ENCODE measurements at regions not wholly inside any gene's neighbourhood (a gene's known extent, or its start where the extent isn't known, plus 50 kb on each side); places are given as distances from the start of the nearest gene placed in this dataset.
"Not testable (repeated sequence)": the region's sequence is repeated elsewhere in the genome, so short reads cannot be mapped to it uniquely, and the experiment has no call there.

- Histone ChIP-seq H3K4me3 (ENCODE audit: low read length) (no peak overlapping the region), H3K9me3 (ENCODE audit: control insufficient read depth in 1 of 2, insufficient read depth in 1 of 2, low read length in 2 of 2) (no peaks in the 10 kb centered on the region), H3K27me3 (ENCODE audit: control insufficient read depth in 1 of 2, insufficient read depth in 2 of 2, low read length in 2 of 2) (no peaks in the 10 kb centered on the region), H3K36me3 (ENCODE audit: insufficient read depth, low read length) (no peaks in the 10 kb centered on the region), H3K27ac (ENCODE audit: low read depth in 1 of 2, low read length in 2 of 2) (no peak overlapping the region), H3K4me1 (ENCODE audit: insufficient read depth, low read length) (no peaks in the 10 kb centered on the region)
- Mint-ChIP-seq H3K36me3 (ENCODE audit: low read depth) (no peaks in the 10 kb centered on the region), H3K27me3 (no peaks in the 10 kb centered on the region), H3K4me3 (no peak overlapping the region), H3K4me1 (ENCODE audit: low read depth) (no peaks in the 10 kb centered on the region), H3K9me3 (no peaks in the 10 kb centered on the region), H3K27ac (no peak overlapping the region)
- ATAC-seq (ENCODE audit: poor library complexity) (no peak), DNase-seq (no peak)
- TF ChIP-seq, protein P1, sequence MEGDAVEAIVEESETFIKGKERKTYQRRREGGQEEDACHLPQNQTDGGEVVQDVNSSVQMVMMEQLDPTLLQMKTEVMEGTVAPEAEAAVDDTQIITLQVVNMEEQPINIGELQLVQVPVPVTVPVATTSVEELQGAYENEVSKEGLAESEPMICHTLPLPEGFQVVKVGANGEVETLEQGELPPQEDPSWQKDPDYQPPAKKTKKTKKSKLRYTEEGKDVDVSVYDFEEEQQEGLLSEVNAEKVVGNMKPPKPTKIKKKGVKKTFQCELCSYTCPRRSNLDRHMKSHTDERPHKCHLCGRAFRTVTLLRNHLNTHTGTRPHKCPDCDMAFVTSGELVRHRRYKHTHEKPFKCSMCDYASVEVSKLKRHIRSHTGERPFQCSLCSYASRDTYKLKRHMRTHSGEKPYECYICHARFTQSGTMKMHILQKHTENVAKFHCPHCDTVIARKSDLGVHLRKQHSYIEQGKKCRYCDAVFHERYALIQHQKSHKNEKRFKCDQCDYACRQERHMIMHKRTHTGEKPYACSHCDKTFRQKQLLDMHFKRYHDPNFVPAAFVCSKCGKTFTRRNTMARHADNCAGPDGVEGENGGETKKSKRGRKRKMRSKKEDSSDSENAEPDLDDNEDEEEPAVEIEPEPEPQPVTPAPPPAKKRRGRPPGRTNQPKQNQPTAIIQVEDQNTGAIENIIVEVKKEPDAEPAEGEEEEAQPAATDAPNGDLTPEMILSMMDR (IDR thresholded peaks at IDR 0.05) = no peak
- ChIA-PET POLR2A (no interaction called here), CTCF (no interaction called here)
- intact Hi-C loops (cut with DNase I, micrococcal nuclease) = no loop called here
Measured at GRCh38 chr4:130028552-130028951, 932.6 kb downstream of the C4orf33 start.

- ChIA-PET POLR2A (no interaction called here), CTCF (no interaction called here)
- intact Hi-C loops (cut with DNase I, micrococcal nuclease) = no loop called here
- Histone ChIP-seq H3K4me3 (ENCODE audit: low read length) (no peak overlapping the region), H3K9me3 (ENCODE audit: control insufficient read depth in 1 of 2, insufficient read depth in 1 of 2, low read length in 2 of 2) (no peaks in the 10 kb centered on the region), H3K4me1 (ENCODE audit: insufficient read depth, low read length) (no peaks in the 10 kb centered on the region), H3K36me3 (ENCODE audit: insufficient read depth, low read length) (no peaks in the 10 kb centered on the region), H3K27me3 (ENCODE audit: control insufficient read depth in 1 of 2, insufficient read depth in 2 of 2, low read length in 2 of 2) (no peaks in the 10 kb centered on the region), H3K27ac (ENCODE audit: low read depth in 1 of 2, low read length in 2 of 2) (no peak overlapping the region)
- H3K27me3 Mint-ChIP-seq = no peaks in the 10 kb centered on the region
- no peak overlapping the region for H3K27ac Mint-ChIP-seq
- ATAC-seq (ENCODE audit: poor library complexity) (no peak), DNase-seq (no peak)
- TF ChIP-seq, protein P1 (IDR thresholded peaks at IDR 0.05) = no peak
- H3K4me3 Mint-ChIP-seq = no peak overlapping the region
- no peaks in the 10 kb centered on the region for H3K4me1 Mint-ChIP-seq (ENCODE audit: low read depth)
- no peaks in the 10 kb centered on the region for H3K9me3 Mint-ChIP-seq
- H3K36me3 Mint-ChIP-seq (ENCODE audit: low read depth) = no peaks in the 10 kb centered on the region
Measured at GRCh38 chr4:130029442-130029841, 933.5 kb downstream of the C4orf33 start.

GRCh38 chr4:130031858-130032257 lies 935.9 kb downstream of the C4orf33 start:
- Histone ChIP-seq H3K4me1 (ENCODE audit: insufficient read depth, low read length) (no peaks in the 10 kb centered on the region), H3K9me3 (ENCODE audit: control insufficient read depth in 1 of 2, insufficient read depth in 1 of 2, low read length in 2 of 2) (peaks cover 0 to 3% of the 10 kb centered on the region in 2 experiments), H3K4me3 (ENCODE audit: low read length) (no peak overlapping the region), H3K27me3 (ENCODE audit: control insufficient read depth in 1 of 2, insufficient read depth in 2 of 2, low read length in 2 of 2) (no peaks in the 10 kb centered on the region), H3K36me3 (ENCODE audit: insufficient read depth, low read length) (no peaks in the 10 kb centered on the region), H3K27ac (ENCODE audit: low read depth in 1 of 2, low read length in 2 of 2) (no peak overlapping the region)
- ChIA-PET POLR2A (no interaction called here), CTCF (no interaction called here)
- Mint-ChIP-seq H3K4me1 (ENCODE audit: low read depth) (no peaks in the 10 kb centered on the region), H3K36me3 (ENCODE audit: low read depth) (no peaks in the 10 kb centered on the region), H3K27me3 (no peaks in the 10 kb centered on the region), H3K9me3 (no peaks in the 10 kb centered on the region), H3K27ac (no peak overlapping the region), H3K4me3 (no peak overlapping the region)
- DNase-seq (no peak), ATAC-seq (ENCODE audit: poor library complexity) (no peak)
- intact Hi-C loops (cut with DNase I, micrococcal nuclease) = no loop called here
- TF ChIP-seq, protein P1 (IDR thresholded peaks at IDR 0.05) = no peak

DNA sequence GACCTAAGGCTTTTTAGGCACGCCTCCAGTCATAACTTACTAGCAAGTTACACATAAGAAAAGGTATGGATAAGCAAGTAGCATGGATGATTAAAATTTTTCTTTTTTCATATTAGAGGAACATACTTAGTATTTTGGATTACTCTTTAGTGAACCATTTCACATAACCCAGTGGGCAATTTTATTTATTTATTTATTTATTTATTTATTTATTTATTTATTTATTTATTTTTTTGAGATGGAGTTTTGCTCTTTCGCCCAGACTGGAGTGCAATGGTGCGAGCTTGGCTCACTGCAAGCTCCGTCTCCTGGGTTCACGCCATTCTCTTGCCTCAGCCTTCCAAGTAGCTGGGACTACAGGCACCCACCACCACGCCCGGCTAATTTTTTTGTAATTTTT lies 937.7 kb downstream of the C4orf33 start:
- H3K9me3 Mint-ChIP-seq; H3K27me3 Mint-ChIP-seq; H3K27ac ChIP-seq (ENCODE audit: low read depth in 1 of 2, low read length in 2 of 2); H3K4me3 Mint-ChIP-seq; H3K27ac Mint-ChIP-seq; H3K27me3 ChIP-seq (ENCODE audit: control insufficient read depth in 1 of 2, insufficient read depth in 2 of 2, low read length in 2 of 2); POLR2A ChIA-PET; H3K4me3 ChIP-seq (ENCODE audit: low read length); H3K4me1 Mint-ChIP-seq (ENCODE audit: low read depth); H3K36me3 Mint-ChIP-seq (ENCODE audit: low read depth); ATAC-seq (ENCODE audit: poor library complexity); CTCF ChIA-PET; DNase-seq; H3K4me1 ChIP-seq (ENCODE audit: insufficient read depth, low read length); H3K36me3 ChIP-seq (ENCODE audit: insufficient read depth, low read length); intact Hi-C loops (cut with DNase I, micrococcal nuclease): not testable (repeated sequence)
- H3K9me3 ChIP-seq (ENCODE audit: control insufficient read depth in 1 of 2, insufficient read depth in 1 of 2, low read length in 2 of 2) = peaks cover 0 to 15% of the 10 kb centered on the region in 2 experiments

Data from CD4-positive, alpha-beta T cell (primary cell).